ENCODE measurements at regions not wholly inside any gene's neighbourhood (a gene's known extent, or its start where the extent isn't known, plus 50 kb on each side); places are given as distances from the start of the nearest gene placed in this dataset.

DNA sequence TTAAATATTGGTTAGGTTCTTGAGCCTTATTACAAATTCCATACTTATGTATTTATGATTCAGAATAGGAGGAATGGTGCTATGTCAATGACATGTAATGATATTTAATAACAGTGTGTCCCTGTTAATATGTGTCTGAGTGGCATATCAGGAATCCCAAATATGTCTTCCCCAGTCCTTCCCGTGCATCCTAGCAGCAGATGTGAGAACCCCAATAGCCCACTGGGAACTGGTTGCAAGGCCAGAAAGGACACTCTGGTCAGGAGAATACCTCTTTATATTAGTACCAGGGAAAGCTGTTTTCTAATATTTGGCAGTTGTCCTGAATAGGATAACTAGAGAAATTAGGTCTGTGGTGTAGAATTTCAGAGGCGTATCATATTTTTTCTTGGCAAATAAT lies 159.1 kb upstream of the PDE7B start:
- TF ChIP-seq, protein P1, sequence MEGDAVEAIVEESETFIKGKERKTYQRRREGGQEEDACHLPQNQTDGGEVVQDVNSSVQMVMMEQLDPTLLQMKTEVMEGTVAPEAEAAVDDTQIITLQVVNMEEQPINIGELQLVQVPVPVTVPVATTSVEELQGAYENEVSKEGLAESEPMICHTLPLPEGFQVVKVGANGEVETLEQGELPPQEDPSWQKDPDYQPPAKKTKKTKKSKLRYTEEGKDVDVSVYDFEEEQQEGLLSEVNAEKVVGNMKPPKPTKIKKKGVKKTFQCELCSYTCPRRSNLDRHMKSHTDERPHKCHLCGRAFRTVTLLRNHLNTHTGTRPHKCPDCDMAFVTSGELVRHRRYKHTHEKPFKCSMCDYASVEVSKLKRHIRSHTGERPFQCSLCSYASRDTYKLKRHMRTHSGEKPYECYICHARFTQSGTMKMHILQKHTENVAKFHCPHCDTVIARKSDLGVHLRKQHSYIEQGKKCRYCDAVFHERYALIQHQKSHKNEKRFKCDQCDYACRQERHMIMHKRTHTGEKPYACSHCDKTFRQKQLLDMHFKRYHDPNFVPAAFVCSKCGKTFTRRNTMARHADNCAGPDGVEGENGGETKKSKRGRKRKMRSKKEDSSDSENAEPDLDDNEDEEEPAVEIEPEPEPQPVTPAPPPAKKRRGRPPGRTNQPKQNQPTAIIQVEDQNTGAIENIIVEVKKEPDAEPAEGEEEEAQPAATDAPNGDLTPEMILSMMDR (IDR thresholded peaks at IDR 0.05; ENCODE audit: control insufficient read depth, insufficient read depth, low read depth, low read length, missing control alignments): no peak
- no peak for DNase-seq (ENCODE audit: low read depth)
- H3K4me3 ChIP-seq (ENCODE audit: control insufficient read depth, low read depth, low read length): no peak overlapping the region

DNA sequence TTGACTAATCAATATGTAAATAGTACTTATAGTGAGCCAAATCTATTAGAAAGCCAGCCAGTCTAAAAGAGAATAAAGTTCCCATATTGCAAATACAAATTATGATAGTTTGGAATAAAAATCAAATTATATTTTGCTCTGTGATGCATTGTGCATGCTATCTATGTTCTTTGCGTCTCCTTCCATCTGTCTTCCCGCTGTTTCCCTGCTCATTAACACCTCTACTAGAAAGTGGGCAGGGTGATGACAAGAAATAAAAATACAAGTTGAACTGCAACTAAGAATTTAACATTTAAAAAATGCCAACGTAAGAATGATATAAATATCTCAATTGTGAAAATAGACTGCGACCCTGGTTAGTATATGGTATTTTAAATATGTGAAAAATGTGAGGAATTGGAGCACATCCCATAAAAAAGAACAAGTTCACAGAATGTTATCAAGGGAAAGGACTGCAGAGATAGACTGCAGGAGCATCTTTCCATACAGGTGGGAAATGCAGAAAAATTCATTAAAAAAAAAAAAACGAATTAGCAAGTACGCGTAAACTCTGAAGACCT lies 157.6 kb upstream of the PDE7B start:
- DNase-seq (ENCODE audit: low read depth): no peak
- no peak overlapping the region for H3K4me3 ChIP-seq (ENCODE audit: control insufficient read depth, low read depth, low read length)
- TF ChIP-seq, protein P1 (IDR thresholded peaks at IDR 0.05; ENCODE audit: control insufficient read depth, insufficient read depth, low read depth, low read length, missing control alignments): no peak

DNA sequence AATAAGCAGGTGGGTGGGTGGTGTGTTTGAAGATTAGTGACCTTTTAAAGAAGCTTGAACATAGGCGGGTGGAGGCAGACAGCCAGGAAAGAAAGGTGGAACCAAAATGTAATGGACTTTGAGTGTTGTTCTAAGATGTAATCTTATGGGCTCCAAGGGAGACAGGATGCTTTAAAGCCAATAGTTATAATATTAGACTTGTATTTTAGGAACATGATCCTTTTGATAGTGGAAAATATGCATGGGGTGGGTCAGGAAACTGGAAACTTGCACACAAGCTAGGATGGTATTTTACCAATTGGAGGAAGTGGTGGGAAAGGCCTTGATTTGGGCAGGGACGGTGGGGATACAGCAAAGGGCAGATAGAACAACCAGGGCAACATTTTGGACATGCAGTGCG lies 151.8 kb upstream of the PDE7B start:
- H3K4me3 ChIP-seq (ENCODE audit: control insufficient read depth, low read depth, low read length): no peak overlapping the region
- TF ChIP-seq, protein P1 (IDR thresholded peaks at IDR 0.05; ENCODE audit: control insufficient read depth, insufficient read depth, low read depth, low read length, missing control alignments): no peak
- no peak for DNase-seq (ENCODE audit: low read depth)

DNA sequence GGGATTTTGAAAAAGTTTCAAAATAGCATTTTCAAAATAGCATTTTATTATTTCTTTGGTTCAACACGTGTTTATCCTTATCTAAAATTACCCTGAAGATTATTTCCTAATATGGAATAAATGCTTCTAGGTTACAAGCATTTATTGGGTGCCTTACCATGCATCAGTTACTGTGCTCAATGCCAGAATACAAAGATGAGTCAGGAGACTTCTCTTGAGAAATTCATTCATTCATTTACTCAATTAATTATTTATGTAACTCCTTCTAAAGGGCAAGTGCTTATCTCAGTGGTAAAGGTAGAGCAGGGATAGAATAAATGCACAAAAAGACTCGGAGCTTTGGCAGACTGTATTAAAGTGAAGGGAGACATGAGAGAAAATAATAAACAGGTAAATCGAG lies 150.1 kb upstream of the PDE7B start:
- DNase-seq (ENCODE audit: low read depth): no peak
- TF ChIP-seq, protein P1 (IDR thresholded peaks at IDR 0.05; ENCODE audit: control insufficient read depth, insufficient read depth, low read depth, low read length, missing control alignments): no peak

DNA sequence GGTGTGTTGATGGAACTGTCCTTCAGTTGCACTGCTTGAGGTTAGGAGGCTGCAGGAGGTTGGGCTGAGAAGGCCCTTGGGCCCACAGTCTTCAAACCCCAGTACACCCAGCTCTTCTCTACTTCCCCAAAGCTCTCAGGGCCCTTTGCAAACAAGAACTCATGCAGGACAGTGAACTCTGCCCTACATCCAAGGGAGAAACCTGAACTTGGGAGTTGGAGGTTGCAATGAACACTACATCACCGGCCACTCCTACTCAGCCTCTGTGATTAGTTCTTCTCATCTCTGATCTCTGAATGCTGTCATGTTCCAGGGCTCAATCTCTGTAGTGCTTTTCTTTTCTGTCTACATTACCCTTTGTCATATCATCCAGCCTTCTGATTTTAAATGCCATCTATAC lies 148.5 kb upstream of the PDE7B start:
- TF ChIP-seq, protein P1 (IDR thresholded peaks at IDR 0.05; ENCODE audit: control insufficient read depth, insufficient read depth, low read depth, low read length, missing control alignments): no peak
- DNase-seq (ENCODE audit: low read depth): no peak
- no peak overlapping the region for H3K4me3 ChIP-seq (ENCODE audit: control insufficient read depth, low read depth, low read length)

More for the DNA sequence above, 150.1 kb upstream of the PDE7B start:
- no peak overlapping the region for H3K4me3 ChIP-seq (ENCODE audit: control insufficient read depth, low read depth, low read length)

DNA sequence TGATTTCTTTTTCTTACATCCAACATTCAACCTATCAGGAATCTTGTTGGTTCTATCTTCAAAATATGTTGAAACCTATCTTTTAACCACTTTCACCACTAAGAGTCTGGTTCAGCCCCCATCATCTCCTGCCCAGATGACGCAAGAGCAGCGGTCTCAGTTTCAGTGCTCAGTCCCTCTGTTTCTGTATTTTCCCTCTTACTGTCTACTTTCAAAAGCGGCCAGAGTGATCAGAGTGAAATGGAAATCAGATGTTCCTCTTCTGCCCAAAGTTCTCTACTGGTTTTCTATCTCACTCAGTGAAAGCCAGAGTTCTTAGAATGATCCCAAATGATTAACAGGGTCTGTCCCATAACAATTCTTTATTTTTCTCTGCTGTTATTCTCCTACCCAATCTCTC lies 147.9 kb upstream of the PDE7B start:
- H3K4me3 ChIP-seq (ENCODE audit: control insufficient read depth, low read depth, low read length): no peak overlapping the region
- TF ChIP-seq, protein P1 (IDR thresholded peaks at IDR 0.05; ENCODE audit: control insufficient read depth, insufficient read depth, low read depth, low read length, missing control alignments): no peak
- peak; percentile 8 for DNase-seq (ENCODE audit: low read depth)

DNA sequence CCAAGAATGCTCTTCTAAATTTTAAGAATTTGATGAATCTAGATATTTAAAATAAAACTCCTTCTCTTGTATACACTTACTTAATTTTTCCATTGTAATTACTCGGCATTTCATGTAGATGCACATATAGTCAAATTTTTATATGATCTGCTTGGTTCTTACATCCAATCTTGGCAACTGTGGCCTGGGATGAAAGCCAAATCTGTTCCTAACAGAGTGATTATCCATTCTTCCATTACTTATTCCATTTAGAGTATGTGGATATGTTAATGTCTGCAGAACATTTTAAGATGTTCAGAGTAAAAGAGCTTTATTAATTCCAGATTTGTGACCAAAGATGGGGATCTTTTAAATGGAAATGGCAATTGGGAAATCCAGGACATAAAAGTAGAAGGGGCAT lies 144.1 kb upstream of the PDE7B start:
- TF ChIP-seq, protein P1 (IDR thresholded peaks at IDR 0.05; ENCODE audit: control insufficient read depth, insufficient read depth, low read depth, low read length, missing control alignments): no peak
- DNase-seq (ENCODE audit: low read depth): no peak
- no peak overlapping the region for H3K4me3 ChIP-seq (ENCODE audit: control insufficient read depth, low read depth, low read length)
